Karpas-422 (cell line): ENCODE measurements at regions not wholly inside any gene's neighbourhood (a gene's known extent, or its start where the extent isn't known, plus 50 kb on each side); places are given as distances from the start of the nearest gene placed in this dataset.
"Not testable (repeated sequence)": the region's sequence is repeated elsewhere in the genome, so short reads cannot be mapped to it uniquely, and the experiment has no call there.

ENCODE experiments used
- DNase-seq: peaks from one replicate; pipeline ENCODE4 v3.0.0-alpha.2; 2015
- H2AFZ ChIP-seq: fragments of 200-600 bp; sonication (generic); 2 replicates; pipeline ENCODE4 v1.6.1; 2014; ENCODE audit warnings: antibody characterized with exemption, low read length, mixed read lengths
- H3K27ac ChIP-seq: fragments of 200-600 bp; sonication (generic); 2 replicates; pipeline ENCODE4 v1.5.1; 2014; ENCODE audit warnings: mild to moderate bottlenecking, low read length, moderate library complexity
- H3K27me3 ChIP-seq: fragments of 200-600 bp; sonication (generic); 2 replicates; pipeline ENCODE4 v1.6.1; 2014; ENCODE audit warnings: low read length, mixed read lengths
- H3K36me3 ChIP-seq: fragments of 200-600 bp; sonication (generic); 2 replicates; pipeline ENCODE4 v1.6.1; 2014; ENCODE audit warnings: low read length, mixed read lengths; ENCODE audit not compliant: insufficient read depth
- H3K4me1 ChIP-seq: fragments of 200-600 bp; sonication (generic); 2 replicates; pipeline ENCODE4 v1.6.1; 2014; ENCODE audit warnings: mild to moderate bottlenecking, low read length, mixed read lengths
- H3K4me2 ChIP-seq: fragments of 200-600 bp; sonication (generic); 2 replicates; pipeline ENCODE4 v1.6.1; 2014; ENCODE audit warnings: low read length, low read depth, mild to moderate bottlenecking; ENCODE audit not compliant: poor library complexity, severe bottlenecking
- H3K4me3 ChIP-seq: fragments of 200-600 bp; sonication (generic); 2 replicates; pipeline ENCODE4 v1.5.1; 2014; ENCODE audit warnings: mild to moderate bottlenecking, antibody characterized with exemption, low read length, mixed read lengths
- H3K79me2 ChIP-seq: fragments of 200-600 bp; sonication (generic); 2 replicates; pipeline ENCODE4 v1.6.1; 2014; ENCODE audit warnings: mild to moderate bottlenecking, low read length, mixed read lengths
- H3K9ac ChIP-seq: fragments of 200-600 bp; sonication (generic); 2 replicates; pipeline ENCODE4 v1.6.0; 2014; ENCODE audit warnings: low read length
- H3K9me2 ChIP-seq: fragments of 200-600 bp; sonication (generic), shearing (Covaris generic); replicated peaks from 2 replicates; pipeline ENCODE4 v1.6.0; 2014; ENCODE audit warnings: mild to moderate bottlenecking, low read length, moderate library complexity; ENCODE audit not compliant: insufficient read depth
- H3K9me3 ChIP-seq: fragments of 300-700, 200-600 bp; sonication (generic); 2 replicates; pipeline ENCODE4 v1.6.1; 2014; ENCODE audit warnings: low read length, mixed read lengths
- H4K20me1 ChIP-seq: fragments of 200-600 bp; sonication (generic); 2 replicates; pipeline ENCODE4 v1.6.1; 2014; ENCODE audit warnings: mild to moderate bottlenecking, antibody characterized with exemption, low read length, low read depth; ENCODE audit not compliant: insufficient read depth

GRCh38 chr3:84683493-84683892, 275.3 kb upstream of the CADM2 start:
- Histone ChIP-seq H4K20me1 (no peaks in the 10 kb centered on the region), H3K36me3 (no peaks in the 10 kb centered on the region), H3K9me2 (no peaks in the 10 kb centered on the region), H3K9me3 (no peaks in the 10 kb centered on the region; the same call in 1 of the 2 replicates), H3K9ac (no peak overlapping the region), H3K4me2 (no peak overlapping the region), H2AFZ (no peak overlapping the region), H3K27ac (no peak overlapping the region), H3K79me2 (no peaks in the 10 kb centered on the region), H3K4me3 (no peak overlapping the region), H3K27me3 (no peaks in the 10 kb centered on the region), H3K4me1 (no peaks in the 10 kb centered on the region)
- no peak for DNase-seq

- no peak overlapping the region for H3K4me2 ChIP-seq
- H3K9me2 ChIP-seq: no peaks in the 10 kb centered on the region
- H3K27me3 ChIP-seq: no peaks in the 10 kb centered on the region
- no peak overlapping the region for H3K9ac ChIP-seq
- no peak overlapping the region for H3K27ac ChIP-seq
- no peaks in the 10 kb centered on the region for H4K20me1 ChIP-seq
- DNase-seq: no peak
- no peaks in the 10 kb centered on the region; the same call in 1 of the 2 replicates for H3K9me3 ChIP-seq
- H2AFZ ChIP-seq: no peak overlapping the region
- H3K4me3 ChIP-seq: no peak overlapping the region
- H3K4me1 ChIP-seq: no peaks in the 10 kb centered on the region
- H3K79me2 ChIP-seq: no peaks in the 10 kb centered on the region
- no peaks in the 10 kb centered on the region for H3K36me3 ChIP-seq
These were observed 273.3 kb upstream of the CADM2 start for GRCh38 chr3:84685467-84685866.

- Histone ChIP-seq H3K9me3 (no peaks in the 10 kb centered on the region; the same call in 1 of the 2 replicates), H3K9ac (no peak overlapping the region), H3K4me1 (no peaks in the 10 kb centered on the region), H3K4me3 (no peak overlapping the region), H4K20me1 (no peaks in the 10 kb centered on the region), H3K27ac (no peak overlapping the region), H3K4me2 (no peak overlapping the region), H3K36me3 (no peaks in the 10 kb centered on the region), H3K27me3 (no peaks in the 10 kb centered on the region), H2AFZ (no peak overlapping the region), H3K9me2 (no peaks in the 10 kb centered on the region), H3K79me2 (no peaks in the 10 kb centered on the region)
- DNase-seq: no peak
These were observed 266.5 kb upstream of the CADM2 start for GRCh38 chr3:84692261-84692660.

GRCh38 chr3:84710288-84710687, 248.5 kb upstream of the CADM2 start:
- not testable (repeated sequence) for H3K9ac ChIP-seq, H4K20me1 ChIP-seq, H3K9me2 ChIP-seq, H3K27me3 ChIP-seq, H3K9me3 ChIP-seq, H2AFZ ChIP-seq, H3K79me2 ChIP-seq, H3K4me3 ChIP-seq, H3K36me3 ChIP-seq
- peak overlapping the region; percentile 25 for H3K4me2 ChIP-seq
- peak overlapping the region; percentile 45 for H3K27ac ChIP-seq
- H3K4me1 ChIP-seq: peaks cover 12% of the 10 kb centered on the region
- DNase-seq: peak; percentile 78

- DNase-seq: no peak
- Histone ChIP-seq H4K20me1 (no peaks in the 10 kb centered on the region), H3K27me3 (no peaks in the 10 kb centered on the region), H2AFZ (no peak overlapping the region), H3K4me3 (no peak overlapping the region), H3K79me2 (no peaks in the 10 kb centered on the region), H3K9me2 (no peaks in the 10 kb centered on the region), H3K4me1 (no peaks in the 10 kb centered on the region), H3K36me3 (no peaks in the 10 kb centered on the region), H3K9ac (no peak overlapping the region), H3K27ac (no peak overlapping the region), H3K9me3 (no peaks in the 10 kb centered on the region), H3K4me2 (no peak overlapping the region)
These were observed 240.9 kb upstream of the CADM2 start for GRCh38 chr3:84717894-84718293.

GRCh38 chr3:84724877-84725276, 233.9 kb upstream of the CADM2 start:
- H3K9me2 ChIP-seq: no peaks in the 10 kb centered on the region
- H3K4me2 ChIP-seq: peak overlapping the region; percentile 52
- peak; percentile 90 for DNase-seq
- H4K20me1 ChIP-seq: no peaks in the 10 kb centered on the region
- no peaks in the 10 kb centered on the region for H3K9me3 ChIP-seq
- H3K27me3 ChIP-seq: no peaks in the 10 kb centered on the region
- H3K4me3 ChIP-seq: peak overlapping the region; percentile 19; the same call in 1 of the 2 replicates
- H3K36me3 ChIP-seq: no peaks in the 10 kb centered on the region
- H3K9ac ChIP-seq: no peak overlapping the region
- peak overlapping the region; percentile 30; the same call in 1 of the 2 replicates for H2AFZ ChIP-seq
- peaks cover 43% of the 10 kb centered on the region for H3K4me1 ChIP-seq
- peak overlapping the region; percentile 69 for H3K27ac ChIP-seq
- no peaks in the 10 kb centered on the region for H3K79me2 ChIP-seq

- Histone ChIP-seq H3K27ac (no peak overlapping the region), H3K9me3 (no peaks in the 10 kb centered on the region), H3K9me2 (no peaks in the 10 kb centered on the region), H3K4me1 (peaks cover 71% of the 10 kb centered on the region), H2AFZ (peak overlapping the region; percentile 80; the same call in 1 of the 2 replicates), H3K9ac (no peak overlapping the region), H4K20me1 (no peaks in the 10 kb centered on the region), H3K36me3 (no peaks in the 10 kb centered on the region), H3K79me2 (no peaks in the 10 kb centered on the region), H3K4me2 (no peak overlapping the region), H3K4me3 (no peak overlapping the region), H3K27me3 (no peaks in the 10 kb centered on the region)
- no peak for DNase-seq
These were observed 231.2 kb upstream of the CADM2 start for GRCh38 chr3:84727616-84728015.

- DNase-seq: peak; percentile 77
- H3K9ac ChIP-seq, H3K36me3 ChIP-seq, H2AFZ ChIP-seq, H3K4me3 ChIP-seq, H3K79me2 ChIP-seq, H3K9me3 ChIP-seq, H3K27me3 ChIP-seq, H4K20me1 ChIP-seq, H3K9me2 ChIP-seq, H3K4me2 ChIP-seq: not testable (repeated sequence)
- H3K4me1 ChIP-seq: peaks cover 67% of the 10 kb centered on the region
- peak overlapping the region; percentile 63 for H3K27ac ChIP-seq
These were observed 224.1 kb upstream of the CADM2 start for GRCh38 chr3:84734731-84735130.

GRCh38 chr3:84738086-84738485, 220.7 kb upstream of the CADM2 start:
- peaks cover 34% of the 10 kb centered on the region for H3K4me1 ChIP-seq

More at GRCh38 chr3:84738086-84738485, 220.7 kb upstream of the CADM2 start:
- peak overlapping the region; percentile 30 for H3K4me2 ChIP-seq
- H3K9ac ChIP-seq: no peak overlapping the region
- H3K27me3 ChIP-seq: no peaks in the 10 kb centered on the region
- no peaks in the 10 kb centered on the region for H3K36me3 ChIP-seq
- H4K20me1 ChIP-seq: no peaks in the 10 kb centered on the region
- no peaks in the 10 kb centered on the region for H3K9me3 ChIP-seq
- DNase-seq: peak; percentile 58
- H3K27ac ChIP-seq: no peak overlapping the region
- 0 out of 2 replicates have a peak overlapping the region, but pooled peaks have one; percentile 20 for H2AFZ ChIP-seq
- H3K9me2 ChIP-seq: no peaks in the 10 kb centered on the region
- no peak overlapping the region for H3K4me3 ChIP-seq
- no peaks in the 10 kb centered on the region for H3K79me2 ChIP-seq
